Loucy (cell line): ENCODE measurements at regions not wholly inside any gene's neighbourhood (a gene's known extent, or its start where the extent isn't known, plus 50 kb on each side); places are given as distances from the start of the nearest gene placed in this dataset.

Experiments used
- CTCF ChIP-seq: fragments of 200-600 bp; sonication (generic); conservative IDR thresholded peaks from 2 replicates; pipeline ENCODE4 v1.5.1; 2014; ENCODE audit warnings: mild to moderate bottlenecking, antibody characterized with exemption, low read length
- EZH2phosphoT487 ChIP-seq: fragments of 200-600 bp; IDR thresholded peaks from 2 replicates; pipeline ENCODE4 v1.6.1; 2018; ENCODE audit warnings: antibody characterized with exemption, mild to moderate bottlenecking, moderate library complexity, borderline replicate concordance

- no peak for TF ChIP-seq CTCF
- TF ChIP-seq EZH2phosphoT487: no peak
Measured at GRCh38 chr1:115492880-115493279, 148.9 kb upstream of the VANGL1 start.
